ENCODE measurements at regions not wholly inside any gene's neighbourhood (a gene's known extent, or its start where the extent isn't known, plus 50 kb on each side); places are given as distances from the start of the nearest gene placed in this dataset.

DNA sequence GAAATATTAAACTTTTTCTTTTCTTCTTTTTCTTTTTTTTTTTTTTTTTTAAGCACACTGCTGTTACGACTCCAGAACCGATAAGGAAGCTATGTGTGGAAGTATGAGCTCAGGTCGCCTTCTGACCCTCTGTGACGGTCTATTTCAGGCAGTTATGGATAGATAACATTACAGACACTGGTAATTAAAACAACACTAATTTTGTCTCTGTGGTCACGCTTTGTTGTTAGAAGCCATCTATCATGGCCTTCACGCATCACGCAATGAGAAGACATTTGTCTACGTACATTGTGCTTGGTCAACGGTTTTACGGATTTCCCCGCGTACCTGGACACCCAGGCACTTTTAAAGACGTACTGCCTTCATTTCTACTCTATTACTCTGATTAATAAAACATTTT is 306.0 kb upstream of the ZNF507 start:
- ATAC-seq (ENCODE audit: low read depth) (no peak), DNase-seq (no peak)

DNA sequence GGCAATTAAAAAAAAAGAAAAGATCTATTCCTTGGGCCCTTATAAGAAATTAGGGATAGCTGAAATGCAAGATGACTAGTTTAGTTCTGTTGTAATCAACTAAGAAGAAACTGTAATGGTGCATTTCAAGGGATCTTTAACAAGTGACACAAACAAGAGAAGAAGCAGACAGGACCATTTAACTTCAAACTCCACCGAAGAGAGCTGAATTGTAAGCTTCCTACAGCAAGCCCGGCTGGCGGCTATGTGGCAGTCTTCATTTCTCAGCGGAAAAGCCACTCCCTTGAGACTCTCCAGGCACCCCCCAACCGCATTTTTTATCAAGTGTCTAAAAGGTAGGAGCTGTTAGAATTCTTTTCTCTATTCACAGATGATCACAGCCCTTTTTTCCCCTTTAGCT is 305.2 kb upstream of the ZNF507 start:
- Mint-ChIP-seq H3K36me3 (ENCODE audit: low read depth) (no peaks in the 10 kb centered on the region), H3K4me1 (no peaks in the 10 kb centered on the region), H3K9me3 (peaks cover 6% of the 10 kb centered on the region), H3K27me3 (peaks cover 10% of the 10 kb centered on the region), H3K27ac (no peak overlapping the region), H3K4me3 (no peak overlapping the region)
- no peak for DNase-seq
- ATAC-seq (ENCODE audit: low read depth) = no peak
- POLR2A ChIA-PET = no interaction called here
- TF ChIP-seq, protein P1, sequence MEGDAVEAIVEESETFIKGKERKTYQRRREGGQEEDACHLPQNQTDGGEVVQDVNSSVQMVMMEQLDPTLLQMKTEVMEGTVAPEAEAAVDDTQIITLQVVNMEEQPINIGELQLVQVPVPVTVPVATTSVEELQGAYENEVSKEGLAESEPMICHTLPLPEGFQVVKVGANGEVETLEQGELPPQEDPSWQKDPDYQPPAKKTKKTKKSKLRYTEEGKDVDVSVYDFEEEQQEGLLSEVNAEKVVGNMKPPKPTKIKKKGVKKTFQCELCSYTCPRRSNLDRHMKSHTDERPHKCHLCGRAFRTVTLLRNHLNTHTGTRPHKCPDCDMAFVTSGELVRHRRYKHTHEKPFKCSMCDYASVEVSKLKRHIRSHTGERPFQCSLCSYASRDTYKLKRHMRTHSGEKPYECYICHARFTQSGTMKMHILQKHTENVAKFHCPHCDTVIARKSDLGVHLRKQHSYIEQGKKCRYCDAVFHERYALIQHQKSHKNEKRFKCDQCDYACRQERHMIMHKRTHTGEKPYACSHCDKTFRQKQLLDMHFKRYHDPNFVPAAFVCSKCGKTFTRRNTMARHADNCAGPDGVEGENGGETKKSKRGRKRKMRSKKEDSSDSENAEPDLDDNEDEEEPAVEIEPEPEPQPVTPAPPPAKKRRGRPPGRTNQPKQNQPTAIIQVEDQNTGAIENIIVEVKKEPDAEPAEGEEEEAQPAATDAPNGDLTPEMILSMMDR (IDR thresholded peaks at IDR 0.05) = no peak
- CTCF ChIA-PET = no interaction called here
- intact Hi-C loops (cut with micrococcal nuclease) = no loop called here

More for the DNA sequence above, 306.0 kb upstream of the ZNF507 start:
- intact Hi-C loops (cut with micrococcal nuclease) = no loop called here
- Mint-ChIP-seq H3K27ac (no peak overlapping the region), H3K27me3 (peaks cover 10% of the 10 kb centered on the region), H3K36me3 (ENCODE audit: low read depth) (no peaks in the 10 kb centered on the region), H3K4me3 (no peak overlapping the region), H3K9me3 (peaks cover 6% of the 10 kb centered on the region), H3K4me1 (no peaks in the 10 kb centered on the region)
- CTCF ChIA-PET = no interaction called here
- POLR2A ChIA-PET = no interaction called here
- TF ChIP-seq, protein P1 (IDR thresholded peaks at IDR 0.05) = no peak

DNA sequence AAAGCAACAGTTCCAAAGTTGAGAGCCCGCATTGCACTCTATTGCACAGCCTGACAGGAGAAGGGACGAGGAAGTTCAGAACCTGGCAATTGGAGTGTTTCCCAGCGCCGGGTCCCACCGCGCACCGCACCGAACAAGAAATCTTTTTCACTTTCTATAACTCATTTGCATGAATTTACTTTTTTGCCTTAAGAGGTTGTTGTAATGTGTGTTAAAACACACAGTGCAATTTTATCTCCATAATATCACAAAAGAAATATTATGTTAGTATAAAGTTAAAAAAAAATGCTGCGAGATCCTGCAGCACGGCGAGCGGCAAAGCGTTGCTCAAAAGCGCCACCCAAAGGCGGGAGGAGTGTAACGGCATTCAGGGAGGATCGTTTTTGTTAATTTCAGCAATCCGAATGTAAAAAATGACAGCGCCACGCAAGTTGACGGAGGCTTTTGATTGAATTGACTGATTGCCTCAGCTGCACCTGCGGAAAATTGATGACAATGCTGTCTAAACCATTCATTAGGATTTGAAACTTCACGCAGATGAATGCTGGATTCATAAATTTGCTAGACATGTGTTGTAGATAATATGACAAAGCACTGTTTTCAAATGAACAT is 303.6 kb upstream of the ZNF507 start:
- H3K36me3 Mint-ChIP-seq (ENCODE audit: low read depth) = no peaks in the 10 kb centered on the region
- H3K27me3 Mint-ChIP-seq = peaks cover 12% of the 10 kb centered on the region
- intact Hi-C loops (cut with micrococcal nuclease) = no loop called here
- ATAC-seq (ENCODE audit: low read depth) (no peak), DNase-seq (no peak)
- H3K4me3 Mint-ChIP-seq = no peak overlapping the region
- ChIA-PET CTCF (no interaction called here), POLR2A (no interaction called here)
- no peaks in the 10 kb centered on the region for H3K4me1 Mint-ChIP-seq
- H3K27ac Mint-ChIP-seq = no peak overlapping the region
- TF ChIP-seq, protein P1 (IDR thresholded peaks at IDR 0.05) = no peak
- H3K9me3 Mint-ChIP-seq = peaks cover 6% of the 10 kb centered on the region

DNA sequence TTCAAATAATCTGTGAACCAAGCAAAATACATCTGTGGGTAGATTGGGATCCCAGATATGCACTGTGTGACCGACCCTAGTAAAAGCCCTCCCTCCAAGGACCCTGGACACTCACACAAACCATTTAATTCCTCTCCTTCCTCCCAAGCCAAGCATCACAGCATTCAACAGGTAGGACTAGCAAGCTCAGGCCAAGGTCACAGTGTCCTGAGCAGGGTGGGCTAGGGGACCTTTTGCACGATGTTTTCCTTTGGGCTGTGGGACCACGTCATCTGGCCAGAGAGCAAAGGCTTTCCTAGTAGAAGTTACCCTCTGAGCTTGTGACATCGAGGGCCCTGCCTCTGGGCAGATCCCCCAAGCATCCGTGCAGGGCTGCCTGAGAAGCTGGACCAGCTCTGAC is 297.6 kb upstream of the ZNF507 start:
- CTCF ChIA-PET = no interaction called here

DNA sequence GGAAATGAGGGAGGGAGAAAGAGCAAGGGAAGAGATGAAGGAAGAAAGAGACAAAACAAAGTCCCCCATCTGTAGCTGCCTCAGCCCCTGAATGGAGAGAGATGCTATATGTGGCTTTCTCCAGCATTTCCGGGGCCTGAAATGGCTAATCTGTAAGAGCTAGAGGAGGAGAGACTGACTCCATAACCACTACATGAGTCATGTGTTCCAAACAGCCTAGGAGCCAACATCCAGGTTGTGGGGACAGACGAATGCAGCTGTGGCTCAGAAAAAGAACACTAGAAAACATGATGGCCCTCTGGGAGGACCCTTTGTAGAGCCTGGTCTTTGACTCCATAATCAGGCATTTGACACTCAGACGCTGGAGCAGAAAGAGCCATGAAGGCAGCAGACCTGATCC is 292.0 kb upstream of the ZNF507 start:
- no peak overlapping the region for H3K27ac Mint-ChIP-seq
- intact Hi-C loops (cut with micrococcal nuclease) = no loop called here
- H3K27me3 Mint-ChIP-seq = no peaks in the 10 kb centered on the region
- TF ChIP-seq, protein P1 (IDR thresholded peaks at IDR 0.05) = no peak
- CTCF ChIA-PET = no interaction called here
- POLR2A ChIA-PET = no interaction called here
- H3K36me3 Mint-ChIP-seq (ENCODE audit: low read depth) = no peaks in the 10 kb centered on the region
- H3K4me3 Mint-ChIP-seq = no peak overlapping the region
- ATAC-seq (ENCODE audit: low read depth) = no peak
- no peaks in the 10 kb centered on the region for H3K4me1 Mint-ChIP-seq
- no peak for DNase-seq
- H3K9me3 Mint-ChIP-seq = no peaks in the 10 kb centered on the region

More for the DNA sequence above, 297.6 kb upstream of the ZNF507 start:
- DNase-seq (no peak), ATAC-seq (ENCODE audit: low read depth) (no peak)
- no peak overlapping the region for H3K27ac Mint-ChIP-seq
- TF ChIP-seq, protein P1 (IDR thresholded peaks at IDR 0.05) = no peak
- POLR2A ChIA-PET = no interaction called here
- no peaks in the 10 kb centered on the region for H3K9me3 Mint-ChIP-seq
- no peak overlapping the region for H3K4me3 Mint-ChIP-seq
- H3K36me3 Mint-ChIP-seq (ENCODE audit: low read depth) = no peaks in the 10 kb centered on the region
- intact Hi-C loops (cut with micrococcal nuclease) = no loop called here
- no peaks in the 10 kb centered on the region for H3K4me1 Mint-ChIP-seq
- H3K27me3 Mint-ChIP-seq = peaks cover 6% of the 10 kb centered on the region
